ENCODE measurements at regions not wholly inside any gene's neighbourhood (a gene's known extent, or its start where the extent isn't known, plus 50 kb on each side); places are given as distances from the start of the nearest gene placed in this dataset.

GRCh38 chr21:31480228-31480627, 136.2 kb upstream of the TIAM1 start:
- Histone ChIP-seq H3K23me2 (ENCODE audit: low read depth, low read length) (no peaks in the 10 kb centered on the region; the same call in 1 of the 2 replicates), H2BK5ac (ENCODE audit: low read depth, low read length) (no peak overlapping the region), H2BK20ac (ENCODE audit: low read length) (no peak overlapping the region), H2AK5ac (ENCODE audit: low read depth, low read length) (no peak overlapping the region), H2BK120ac (replicated peaks; ENCODE audit: low read depth, low read length) (no peak overlapping the region), H3K9ac (replicated peaks in 1 of 4; ENCODE audit: extremely low read depth in 1 of 4, low read depth in 3 of 4, low read length in 3 of 4) (no peak overlapping the region), H3K27me3 (replicated peaks in 1 of 4; ENCODE audit: control insufficient read depth in 3 of 4, extremely low read depth in 1 of 4, insufficient read depth in 3 of 4, low read length in 3 of 4) (no peaks in the 10 kb centered on the region), H2BK12ac (ENCODE audit: low read depth, low read length) (no peak overlapping the region), H3K18ac (ENCODE audit: extremely low read depth, low read length) (no peak overlapping the region), H3K4ac (replicated peaks; ENCODE audit: insufficient read length, low read depth, low read length) (no peak overlapping the region), H3K9me3 (ENCODE audit: insufficient read depth in 2 of 2, low read depth in 1 of 2, low read length in 1 of 2) (peaks cover 6 to 9% of the 10 kb centered on the region in 2 experiments), H3K56ac (replicated peaks; ENCODE audit: insufficient read length, low read depth, low read length) (no peak overlapping the region), H3K36me3 (ENCODE audit: control insufficient read depth in 2 of 4, insufficient read depth in 4 of 4, low read length in 3 of 4) (no peaks in the 10 kb centered on the region), H3K79me1 (ENCODE audit: low read depth, low read length) (peaks cover 16% of the 10 kb centered on the region), H3K4me1 (replicated peaks in 1 of 4; ENCODE audit: control insufficient read depth in 3 of 4, insufficient read depth in 4 of 4, low read length in 3 of 4) (peaks cover 0 to 7% (median 2%) of the 10 kb centered on the region in 4 experiments; a peak in 2 of 7 replicates), H3K4me2 (ENCODE audit: insufficient read depth in 1 of 2, low read depth in 2 of 2, low read length in 2 of 2) (no peak overlapping the region), H3K79me2 (ENCODE audit: control insufficient read depth in 1 of 2, insufficient read depth in 2 of 2, low read length in 2 of 2) (peaks cover 0 to 41% of the 10 kb centered on the region in 2 experiments; a peak in 2 of 4 replicates), H4K8ac (ENCODE audit: extremely low read depth, insufficient read depth, low read length) (no peak overlapping the region), H2AFZ (ENCODE audit: low read length) (no peak overlapping the region), H3K27ac (ENCODE audit: low read depth, low read length) (no peak overlapping the region), H4K5ac (ENCODE audit: insufficient read length, low read depth, low read length) (no peak overlapping the region), H3K4me3 (ENCODE audit: extremely low read depth in 1 of 4, insufficient read depth in 2 of 4, low read depth in 3 of 4, low read length in 4 of 4) (no peak overlapping the region), H3K14ac (ENCODE audit: insufficient read length) (no peak overlapping the region), H4K20me1 (replicated peaks in 1 of 2; ENCODE audit: control insufficient read depth in 1 of 2, insufficient read depth in 2 of 2, low read length in 2 of 2) (no peaks in the 10 kb centered on the region), H3K23ac (ENCODE audit: insufficient read length) (no peak overlapping the region), H4K91ac (replicated peaks; ENCODE audit: insufficient read length, low read length) (no peak overlapping the region), H2BK15ac (ENCODE audit: low read length) (no peak overlapping the region)
- WGBS, 2 experiments (ENCODE audit: extremely low coverage in 1 of 2, insufficient coverage in 1 of 2, insufficient read length in 1 of 2, insufficient replicate concordance in 2 of 2, low coverage in 1 of 2, low lambda C conversion rate in 2 of 2, missing lambda C conversion rate in 1 of 2) = 75% methylated on average over 1 of the region's 1 CpG; no CpG with 5 or more reads in 1 of the 2 experiments
- POLR2A ChIA-PET (ENCODE audit: partially characterized antibody) = interaction anchor here (1.7 kb wide), 1 partner anchor 9 kb away, joined by 3 read pairs; no protein-coding TSS in a partner anchor
- FAIRE-seq = no peak
- CTCF ChIA-PET (ENCODE audit: partially characterized antibody) = interaction anchor here (0.6 to 2.9 kb wide), 7 partner anchors 16 to 109 kb away, joined by 3 to 12 read pairs (median 3); no protein-coding TSS in a partner anchor
- DNase-seq (ENCODE audit: low read depth in 1 of 2, low spot score in 2 of 2) = no peak
- TF ChIP-seq GABPA (IDR thresholded peaks at IDR 0.05; ENCODE audit: borderline replicate concordance, insufficient read depth, low read length) (no peak), ATF3 (IDR thresholded peaks at IDR 0.05; ENCODE audit: insufficient read depth, low read depth, low read length) (no peak), BRCA1 (IDR thresholded peaks at IDR 0.05; ENCODE audit: low read depth, low read length) (no peak), CREB1 (IDR thresholded peaks at IDR 0.05) (no peak), BCL11A (IDR thresholded peaks at IDR 0.05; ENCODE audit: low read depth in 2 of 2, low read length in 2 of 2) (no peak)
